HepG2 (cell line): ENCODE measurements at regions not wholly inside any gene's neighbourhood (a gene's known extent, or its start where the extent isn't known, plus 50 kb on each side); places are given as distances from the start of the nearest gene placed in this dataset.

ENCODE experiments used
- ATAC-seq: fragments of 200-7000 bp; cut with Tn5 transposase; 3 replicates; pipeline ENCODE4 v1.9.1; 2020; ENCODE audit warnings: mild to moderate bottlenecking, moderate library complexity
- BruUV-seq: library from RNA; stranded (reverse); fragments of 400-500 nt; replicated peaks from 2 replicates; lab custom pipeline; 2021; lab: Mats Ljungman, UMichigan
- CTCF ChIA-PET: fragments of 300-600 bp; formaldehyde crosslinking; extraction: SDS; loops from one replicate; lab custom pipeline; 2021; ENCODE audit warnings: low total read pairs, inconsistent platforms, low intra/inter-chr PET ratio; lab: Yijun Ruan, JAX
- POLR2A ChIA-PET: fragments of 350-600 bp; sonication (Branson Sonifier 250); formaldehyde crosslinking; loops from one replicate; lab custom pipeline; 2020; ENCODE audit warnings: antibody characterized with exemption, inconsistent platforms; lab: Yijun Ruan, JAX
- DNase-seq: peaks from one replicate; pipeline ENCODE4 v3.0.0-alpha.2; 2015; ENCODE audit warnings: low spot score
- FAIRE-seq: peaks from 3 replicates; lab custom pipeline; 2011; peaks lifted over from hg19 to GRCh38; lab: Jason Lieb, UNC
- H2AFZ ChIP-seq: one replicate; pipeline ENCODE4 v1.6.1; 2011; ENCODE audit warnings: low read length, inconsistent platforms
- H3K27ac ChIP-seq: fragments of 300-600 bp; 3 replicates; pipeline ENCODE4 v1.8.0; 2011; ENCODE audit warnings: mixed run types, mild to moderate bottlenecking, mixed read lengths, low read length, inconsistent platforms; ENCODE audit not compliant: insufficient read depth; ENCODE audit errors: extremely low read length
- H3K27me3 ChIP-seq, 2 experiments: fragments of 200-600 bp in 1 of 2; 2 replicates in 1 of 2; 3 replicates in 1 of 2; pipeline versions ENCODE4 v1.6.0 to v1.8.0; 2011; ENCODE audit warnings: low read length in 2 of 2, mild to moderate bottlenecking in 2 of 2, moderate library complexity in 2 of 2, inconsistent platforms in 1 of 2; ENCODE audit not compliant: insufficient read depth in 2 of 2, control insufficient read depth in 1 of 2
- H3K36me3 ChIP-seq, 2 experiments: fragments of 200-600 bp in 1 of 2; replicated peaks in 1 of 2; 2 replicates in 1 of 2; 3 replicates in 1 of 2; pipeline versions ENCODE4 v1.5.1 to v1.8.0; 2011; ENCODE audit warnings: low read length in 2 of 2, inconsistent platforms in 1 of 2; ENCODE audit not compliant: insufficient read depth in 2 of 2, control insufficient read depth in 1 of 2
- H3K4me1 ChIP-seq: 2 replicates; pipeline ENCODE4 v1.5.1; 2012; ENCODE audit warnings: low read length, inconsistent platforms; ENCODE audit not compliant: insufficient read depth
- H3K4me2 ChIP-seq: 2 replicates; pipeline ENCODE4 v1.6.0; 2011; ENCODE audit warnings: low read depth, low read length, inconsistent platforms
- H3K4me3 ChIP-seq, 3 experiments: fragments of 200-600 bp in 1 of 3; sonication (generic), shearing (Covaris generic) in 1 of 3; replicated peaks in 1 of 3; 2 replicates each; pipeline ENCODE4 v1.5.1; 2011 to 2016; ENCODE audit warnings: low read length in 3 of 3, inconsistent platforms in 2 of 3, low read depth in 2 of 3, mild to moderate bottlenecking in 2 of 3, control low read depth in 1 of 3, mixed read lengths in 1 of 3; ENCODE audit not compliant: insufficient read depth in 1 of 3
- H3K79me2 ChIP-seq: one replicate; pipeline ENCODE4 v1.6.1; 2011; ENCODE audit warnings: low read length, inconsistent platforms; ENCODE audit not compliant: insufficient read depth
- H3K9ac ChIP-seq: 2 replicates; pipeline ENCODE4 v1.6.0; 2011; ENCODE audit warnings: mild to moderate bottlenecking, low read depth, low read length, inconsistent platforms; ENCODE audit not compliant: insufficient read depth
- H3K9me3 ChIP-seq: 2 replicates; pipeline ENCODE4 v1.5.1; 2012; ENCODE audit warnings: mild to moderate bottlenecking, low read length
- H4K20me1 ChIP-seq: 2 replicates; pipeline ENCODE4 v1.6.0; 2011; ENCODE audit warnings: inconsistent platforms, mild to moderate bottlenecking, low read length, moderate library complexity; ENCODE audit not compliant: insufficient read depth
- ATF3 ChIP-seq: sonication (generic); formaldehyde crosslinking; IDR thresholded peaks from 2 replicates; pipeline ENCODE4 v1.4.0; 2020; ENCODE audit warnings: missing genetic modification reagents
- CBX1 ChIP-seq: IDR thresholded peaks from one replicate; pipeline ENCODE4 v1.6.1; 2016; ENCODE audit warnings: antibody characterized with exemption, low read depth
- CREB1 ChIP-seq, 2 experiments: fragments of 450-650 bp in 1 of 2; IDR thresholded peaks; 2 replicates each; pipeline ENCODE4 v1.6.1; 2016 to 2017; ENCODE audit warnings: control low read depth in 1 of 2, mild to moderate bottlenecking in 1 of 2, missing compliant biosample characterization in 1 of 2, missing genetic modification characterization in 1 of 2
- DMAP1 ChIP-seq: IDR thresholded peaks from 2 replicates; pipeline ENCODE4 v1.6.1; 2016
- ELK4 ChIP-seq: sonication (generic); formaldehyde crosslinking; IDR thresholded peaks from 2 replicates; pipeline ENCODE4 v1.9.0; 2021; ENCODE audit warnings: missing genetic modification reagents, borderline replicate concordance
- ETV6 ChIP-seq: sonication (generic); formaldehyde crosslinking; conservative IDR thresholded peaks from 2 replicates; pipeline ENCODE4 v1.4.0; 2020; ENCODE audit warnings: missing genetic modification reagents
- HES4 ChIP-seq: sonication (generic); formaldehyde crosslinking; IDR thresholded peaks from 2 replicates; pipeline ENCODE4 v1.9.0; 2021; ENCODE audit warnings: mild to moderate bottlenecking, missing genetic modification reagents, borderline replicate concordance
- HOXA7 ChIP-seq: sonication (generic); formaldehyde crosslinking; IDR thresholded peaks from 2 replicates; pipeline ENCODE4 v1.8.1; 2022; ENCODE audit warnings: mild to moderate bottlenecking, missing genetic modification reagents, moderate library complexity
- NFATC3 ChIP-seq: sonication (generic); formaldehyde crosslinking; IDR thresholded peaks from 2 replicates; pipeline ENCODE4 v1.5.1; 2020; ENCODE audit warnings: mild to moderate bottlenecking, missing genetic modification reagents
- PTBP1 ChIP-seq: fragments of 200-400 bp; formaldehyde crosslinking; IDR thresholded peaks from 2 replicates; pipeline ENCODE4 v1.6.1; 2018; ENCODE audit warnings: low read length, low read depth; ENCODE audit not compliant: poor library complexity, severe bottlenecking
- ZFP36 ChIP-seq: fragments of 150-350 bp; IDR thresholded peaks from 2 replicates; pipeline ENCODE4 v1.6.1; 2018; ENCODE audit warnings: borderline replicate concordance, low read length, low read depth; ENCODE audit not compliant: partially characterized antibody
- ZFP82 ChIP-seq: sonication (generic); formaldehyde crosslinking; IDR thresholded peaks from 2 replicates; pipeline ENCODE4 v1.5.1; 2020; ENCODE audit warnings: mild to moderate bottlenecking, missing genetic modification reagents, borderline replicate concordance
- ZIK1 ChIP-seq: sonication (generic); formaldehyde crosslinking; IDR thresholded peaks from 2 replicates; pipeline ENCODE4 v1.5.0; 2020; ENCODE audit warnings: mild to moderate bottlenecking, low read depth, missing genetic modification reagents, borderline replicate concordance
- ZNF276 ChIP-seq: sonication (generic); formaldehyde crosslinking; IDR thresholded peaks from 2 replicates; pipeline ENCODE4 v1.4.0; 2020; ENCODE audit warnings: mild to moderate bottlenecking, low read depth, missing genetic modification reagents
- ZNF3 ChIP-seq: IDR thresholded peaks from 2 replicates; pipeline ENCODE4 v1.7.0; 2017; ENCODE audit warnings: inconsistent platforms
- ZNF44 ChIP-seq: sonication (generic); formaldehyde crosslinking; IDR thresholded peaks from 2 replicates; pipeline ENCODE4 v1.5.1; 2020; ENCODE audit warnings: mild to moderate bottlenecking, missing genetic modification reagents
- ZNF784 ChIP-seq: sonication (generic); formaldehyde crosslinking; IDR thresholded peaks from 2 replicates; pipeline ENCODE4 v1.5.1; 2020; ENCODE audit warnings: missing genetic modification reagents, mild to moderate bottlenecking, borderline replicate concordance
- WGBS: methylation state at CpG from one replicate; pipeline ENCODE4 v1.1.6; 2017; ENCODE audit warnings: low lambda C conversion rate; 5-methylcytosine and 5-hydroxymethylcytosine counted together
- in situ Hi-C: cut with HindIII; loops from 2 replicates; pipeline ENCODE4 v1.10.0; 2017; ENCODE audit warnings: low pct_unique_long_range_greater_than_20kb; ENCODE audit not compliant: extremely low pct_ligation_motif_present
- intact Hi-C: fragments of 100-400 bp; cut with micrococcal nuclease; formaldehyde crosslinking; loops from one replicate; pipeline ENCODE4 v1.10.0; 2022; ENCODE audit not compliant: unreplicated experiment

GRCh38 chr2:58560531-58560930, 319.4 kb upstream of the FANCL start:
- H3K4me3 ChIP-seq = no peak overlapping the region
- CTCF ChIA-PET = no interaction called here

GRCh38 chr2:58558881-58559280, 317.8 kb upstream of the FANCL start:
- DNase-seq = no peak
- no peaks in the 10 kb centered on the region for H3K36me3 ChIP-seq
- TF ChIP-seq HOXA7 = no peak
- no peak for TF ChIP-seq PTBP1
- no peak for TF ChIP-seq HES4 (CRISPR knock-in tag)
- TF ChIP-seq ZNF276 = no peak
- TF ChIP-seq ZFP82 (CRISPR knock-in tag) = no peak
- TF ChIP-seq DMAP1 (CRISPR knock-in tag) = no peak
- no peak for TF ChIP-seq ELK4
- no peak for TF ChIP-seq ZNF784 (CRISPR knock-in tag)
- TF ChIP-seq ATF3 = no peak
- no peak for TF ChIP-seq ZNF3
- TF ChIP-seq ZNF44 = no peak
- H3K27me3 ChIP-seq = no peaks in the 10 kb centered on the region
- ChIA-PET CTCF (no interaction called here), POLR2A (no interaction called here)
- no peak overlapping the region for H2AFZ ChIP-seq
- H3K79me2 ChIP-seq = no peaks in the 10 kb centered on the region
- no peak for ATAC-seq
- intact Hi-C loops (loop anchor here (10.0 kb wide), 1 partner anchor 654 kb away; no protein-coding TSS in a partner anchor), in situ Hi-C loops (no loop called here)
- no peak for FAIRE-seq
- no peaks in the 10 kb centered on the region for H3K9me3 ChIP-seq
- no TSS peak for BruUV-seq
- H4K20me1 ChIP-seq = no peaks in the 10 kb centered on the region
- no peak overlapping the region for H3K4me2 ChIP-seq
- H3K9ac ChIP-seq = no peak overlapping the region
- H3K4me1 ChIP-seq = no peaks in the 10 kb centered on the region
- WGBS = 10% methylated on average over 4 of the region's 4 CpGs
- no peak overlapping the region for H3K4me3 ChIP-seq
- no peak overlapping the region for H3K27ac ChIP-seq

More at GRCh38 chr2:58560531-58560930, 319.4 kb upstream of the FANCL start:
- H3K4me1 ChIP-seq = no peaks in the 10 kb centered on the region
- H3K79me2 ChIP-seq = no peaks in the 10 kb centered on the region
- no peaks in the 10 kb centered on the region for H3K9me3 ChIP-seq
- in situ Hi-C loops (no loop called here), intact Hi-C loops (no loop called here)
- no peak overlapping the region for H2AFZ ChIP-seq
- TF ChIP-seq CBX1 (no peak), ETV6 (CRISPR knock-in tag) (no peak), ZFP36 (no peak), NFATC3 (no peak), ZIK1 (CRISPR knock-in tag) (no peak), CREB1 (IDR thresholded peaks at IDR 0.05) (peak; percentile 3; the same call in 1 of the 2 replicates), CREB1 (CRISPR knock-in tag; IDR thresholded peaks at IDR 0.05) (no peak)
- H3K27ac ChIP-seq = no peak overlapping the region
- WGBS = 34% methylated on average over 3 of the region's 3 CpGs
- POLR2A ChIA-PET = no interaction called here
- no peaks in the 10 kb centered on the region for H4K20me1 ChIP-seq
- FAIRE-seq = no peak
- no peak overlapping the region for H3K9ac ChIP-seq
- BruUV-seq = no TSS peak
- H3K27me3 ChIP-seq = no peaks in the 10 kb centered on the region
- H3K4me2 ChIP-seq = no peak overlapping the region
- no peak for DNase-seq
- no peaks in the 10 kb centered on the region for H3K36me3 ChIP-seq
- no peak for ATAC-seq
